NCI-H526 treated with DMSO at 0.1 percent for 48 hours (cell line): ENCODE measurements at regions not wholly inside any gene's neighbourhood (a gene's known extent, or its start where the extent isn't known, plus 50 kb on each side); places are given as distances from the start of the nearest gene placed in this dataset.
"Not testable (repeated sequence)": the region's sequence is repeated elsewhere in the genome, so short reads cannot be mapped to it uniquely, and the experiment has no call there.

Experiments used
- DNase-seq: peaks from one replicate; lab custom pipeline; 2025; lab: John Stamatoyannopoulos, UW

- no peak for DNase-seq
These were observed 100.2 kb downstream of the FBXO8 start for GRCh38 chr4:174183259-174183658.

DNA sequence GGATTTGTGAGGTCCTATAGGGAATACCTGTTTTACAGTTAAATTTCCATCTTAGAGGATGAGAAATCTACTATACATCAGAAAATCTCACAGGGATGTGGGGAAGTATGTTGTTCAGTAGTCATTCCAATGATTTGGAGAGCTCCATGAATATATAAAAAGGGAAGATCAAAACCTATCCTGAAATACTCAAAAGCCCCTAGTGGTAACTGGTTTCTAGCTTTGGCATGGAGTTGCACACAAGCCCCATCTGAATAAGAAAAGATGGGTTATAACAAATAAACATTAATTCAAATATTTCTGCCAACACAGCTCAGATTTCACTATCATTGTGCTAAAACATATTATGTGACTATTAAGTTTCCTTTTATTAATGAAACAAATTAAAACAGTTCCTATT, 101.6 kb downstream of the FBXO8 start:
- no peak for DNase-seq

DNA sequence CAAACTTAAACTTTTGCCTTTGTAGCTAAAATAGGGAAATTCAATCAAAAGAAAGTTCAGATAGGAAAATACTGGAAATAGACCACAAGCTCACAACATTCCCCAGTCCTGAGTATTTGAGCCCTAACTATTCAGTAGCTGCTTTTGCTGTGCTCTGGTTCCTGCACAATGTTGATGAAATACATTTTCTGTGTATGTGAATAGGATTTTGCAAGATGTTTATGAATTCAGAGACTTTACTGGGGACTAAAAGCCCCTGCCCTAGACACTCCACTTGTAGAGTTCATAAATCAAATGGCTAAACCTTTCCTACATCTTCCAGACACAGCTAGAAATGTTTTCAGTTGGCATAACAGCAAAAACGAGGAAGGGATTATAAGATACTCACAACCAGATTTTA, 105.9 kb downstream of the FBXO8 start:
- DNase-seq: no peak

GRCh38 chr4:174175836-174176235, 107.6 kb downstream of the FBXO8 start:
- DNase-seq: not testable (repeated sequence)

DNA sequence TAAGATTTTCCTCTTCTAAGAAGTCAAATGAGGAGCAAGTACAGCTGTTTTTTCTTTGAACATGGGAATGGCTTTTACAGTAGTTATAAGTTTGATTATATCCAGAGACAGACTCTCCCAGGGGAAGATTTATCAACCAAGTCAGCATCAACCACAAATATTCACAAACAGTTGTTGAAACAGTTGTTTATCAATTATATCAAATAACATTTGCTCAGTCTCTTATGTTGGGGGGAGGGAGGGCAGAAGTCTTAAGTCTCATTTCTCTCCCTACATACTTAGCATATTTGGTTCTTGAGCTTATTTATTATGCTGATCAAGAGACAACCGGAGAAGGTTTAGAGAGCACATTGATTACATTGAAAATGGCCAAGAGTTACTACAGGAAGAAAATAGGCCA, 110.1 kb downstream of the FBXO8 start:
- DNase-seq: no peak

- no peak for DNase-seq
These were observed 111.2 kb downstream of the FBXO8 start for GRCh38 chr4:174172274-174172673.

DNA sequence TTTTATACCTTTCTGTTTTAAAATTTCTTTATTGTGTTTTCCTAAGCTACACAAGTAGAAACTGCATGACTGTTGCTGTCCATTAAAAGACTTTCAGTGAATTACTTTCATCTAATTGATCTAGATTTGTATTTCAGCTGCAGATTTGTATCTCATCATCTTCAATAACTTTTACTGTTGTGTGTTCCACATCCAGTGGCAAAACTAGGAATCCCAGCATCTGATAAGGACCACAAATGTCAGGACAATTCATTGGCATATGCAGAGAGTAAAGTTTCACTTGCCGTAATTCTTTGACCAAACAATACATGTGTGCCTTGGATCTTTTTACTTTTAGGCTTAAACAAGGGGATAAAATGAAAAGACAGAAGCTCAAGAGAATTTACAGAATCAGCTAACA, 112.6 kb downstream of the FBXO8 start:
- DNase-seq: no peak

- DNase-seq: no peak
These were observed 113.4 kb downstream of the FBXO8 start for GRCh38 chr4:174170091-174170490.

DNA sequence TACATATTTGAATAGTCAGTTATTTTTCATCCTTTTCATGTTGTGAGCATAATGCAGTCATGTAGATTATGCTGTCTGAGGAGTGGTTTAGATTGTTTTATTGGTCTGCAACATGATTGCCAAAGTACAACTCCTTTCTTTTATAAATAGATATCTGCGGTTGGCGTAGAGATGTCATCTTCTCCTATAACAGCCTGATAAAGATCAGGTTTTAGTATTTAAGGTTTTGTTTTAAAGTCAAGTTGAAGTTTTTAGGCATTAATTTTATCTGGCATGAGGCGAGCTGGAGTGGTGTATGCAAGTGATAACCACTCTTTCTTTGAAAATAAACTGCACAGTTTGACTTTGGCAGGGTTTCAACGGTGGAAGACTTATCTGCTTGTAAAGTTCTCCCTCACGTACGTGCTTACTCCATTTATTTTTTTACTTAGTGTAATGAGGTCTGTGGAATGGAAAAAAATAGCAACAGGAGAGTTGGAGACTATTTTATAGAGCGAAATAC, 126.3 kb downstream of the FBXO8 start:
- DNase-seq: no peak

- peak; percentile 33 for DNase-seq
These were observed 127.1 kb downstream of the FBXO8 start for GRCh38 chr4:174156239-174156826.

- DNase-seq: no peak
These were observed 129.1 kb downstream of the FBXO8 start for GRCh38 chr4:174154215-174154854.

- DNase-seq: no peak
These were observed 130.6 kb downstream of the FBXO8 start for GRCh38 chr4:174152717-174153466.

- no peak for DNase-seq
These were observed 135.6 kb downstream of the FBXO8 start for GRCh38 chr4:174147863-174148262.

DNA sequence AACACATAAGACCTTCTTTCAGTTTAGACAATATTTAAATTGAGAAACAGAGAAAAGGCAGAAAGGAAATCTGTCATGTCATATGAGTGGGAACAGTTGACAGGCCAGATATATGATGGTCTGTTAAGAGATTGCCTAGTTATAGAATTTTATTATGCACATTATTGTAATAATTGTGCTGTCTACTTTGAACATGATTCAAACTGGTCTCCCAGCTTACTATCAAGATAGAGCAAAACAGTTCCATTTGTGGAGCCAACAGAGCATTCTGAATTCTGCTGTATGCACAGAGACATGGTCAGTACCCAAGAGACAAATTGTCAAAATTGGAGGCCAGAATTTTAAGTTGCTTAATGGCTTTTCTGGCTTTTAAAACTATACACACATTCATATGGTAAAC, 139.4 kb downstream of the FBXO8 start:
- DNase-seq: no peak

DNA sequence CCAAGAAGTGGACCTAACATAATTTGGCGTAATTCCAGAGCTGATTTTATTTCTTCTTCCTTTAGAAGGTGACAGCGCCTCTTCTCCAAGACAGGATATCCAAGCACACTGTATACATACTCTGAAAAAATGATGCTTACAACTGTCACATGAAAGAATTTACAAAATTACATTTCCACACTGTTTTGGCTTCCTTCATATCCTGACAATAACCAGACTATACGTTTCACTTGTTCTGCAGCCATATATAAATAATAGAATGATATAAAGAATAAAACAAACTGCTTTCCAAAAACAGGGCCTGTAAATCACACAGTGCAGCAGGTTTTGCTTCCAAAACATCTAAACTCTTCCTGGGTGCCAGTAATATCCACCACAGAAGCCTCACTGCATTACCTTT, 141.6 kb downstream of the FBXO8 start:
- DNase-seq: no peak

DNA sequence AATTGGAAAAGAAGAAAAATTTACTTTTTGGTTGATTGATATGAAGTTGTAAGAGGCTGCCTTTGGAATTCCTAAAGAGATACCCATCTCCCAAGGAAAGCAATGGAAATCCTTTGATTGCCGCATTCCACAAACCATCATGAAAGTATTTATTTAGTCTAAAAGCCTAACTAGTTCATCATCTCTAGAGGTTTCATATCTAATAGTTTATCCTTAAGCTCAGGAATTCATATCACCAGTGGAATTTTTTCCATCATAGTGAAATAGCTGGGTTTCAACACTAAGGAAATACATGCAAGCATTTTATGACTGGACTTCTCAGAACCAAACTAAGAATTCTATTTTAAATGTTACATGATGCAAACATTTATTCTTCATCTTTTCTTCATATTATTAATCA, 144.9 kb downstream of the FBXO8 start:
- no peak for DNase-seq

- no peak for DNase-seq
These were observed 145.8 kb downstream of the FBXO8 start for GRCh38 chr4:174137698-174138097.

DNA sequence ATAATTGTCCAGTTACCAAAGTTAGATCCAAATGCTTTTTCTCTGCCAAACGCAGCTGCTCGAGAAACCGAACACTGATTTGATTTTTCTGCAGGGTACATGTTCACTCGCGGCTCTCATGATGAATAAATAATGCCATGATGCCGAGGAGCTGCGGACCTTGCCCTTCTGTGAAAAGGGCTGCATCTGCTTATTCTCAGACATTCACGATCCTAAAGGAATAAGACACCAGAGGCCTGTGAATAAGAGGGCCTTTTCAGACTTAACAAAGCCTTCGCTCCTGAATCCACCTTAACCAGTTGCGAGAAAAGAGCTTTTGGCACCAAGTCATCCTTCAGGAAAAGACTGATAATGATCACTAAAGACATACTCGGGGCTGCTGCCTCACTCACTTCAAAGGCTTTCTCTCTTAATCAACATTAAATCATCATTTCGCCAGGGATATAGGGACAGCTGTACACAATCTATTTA, 147.5 kb downstream of the FBXO8 start:
- no peak for DNase-seq

- DNase-seq: peak; percentile 27
These were observed 147.9 kb downstream of the FBXO8 start for GRCh38 chr4:174135530-174135929.

DNA sequence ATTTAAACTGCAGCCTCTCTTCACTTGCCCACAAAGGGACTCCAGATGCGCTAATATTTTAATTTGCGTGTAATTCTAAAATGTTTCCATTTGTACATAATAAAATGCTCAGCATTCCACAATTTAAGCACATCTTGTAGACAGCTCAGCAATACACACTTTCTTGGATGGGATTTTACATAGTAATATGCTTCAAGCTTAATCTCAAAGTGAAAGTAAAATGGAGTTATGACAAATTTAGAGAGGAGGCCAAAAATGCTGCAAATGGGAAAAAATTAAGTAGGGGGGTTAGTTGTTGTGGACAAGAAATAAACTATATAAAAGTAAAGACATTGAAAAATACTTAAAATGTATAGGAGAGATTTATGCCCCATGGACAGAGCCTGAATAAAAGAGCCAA, 149.1 kb downstream of the FBXO8 start:
- DNase-seq: no peak

DNA sequence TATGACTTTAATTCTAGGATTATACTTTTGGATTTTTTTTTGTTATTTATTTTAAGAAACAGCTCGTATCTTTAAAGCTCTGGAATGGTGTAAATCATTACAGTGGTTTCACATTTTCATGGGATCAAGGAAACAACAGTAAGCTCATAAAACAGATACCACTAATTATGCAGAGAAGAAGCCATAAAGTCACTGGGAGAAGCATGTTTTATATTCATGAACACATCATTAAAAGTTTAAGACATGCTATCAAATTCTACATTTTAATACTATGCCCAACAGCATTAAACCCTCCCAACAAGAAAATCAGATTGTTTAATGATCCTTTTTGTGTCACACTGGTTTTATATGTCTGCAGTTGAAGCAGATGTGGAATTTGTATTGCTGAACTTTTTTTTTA, 149.9 kb downstream of the FBXO8 start:
- peak; percentile 21 for DNase-seq

- no peak for DNase-seq
These were observed 151.6 kb downstream of the FBXO8 start for GRCh38 chr4:174131901-174132300.

DNA sequence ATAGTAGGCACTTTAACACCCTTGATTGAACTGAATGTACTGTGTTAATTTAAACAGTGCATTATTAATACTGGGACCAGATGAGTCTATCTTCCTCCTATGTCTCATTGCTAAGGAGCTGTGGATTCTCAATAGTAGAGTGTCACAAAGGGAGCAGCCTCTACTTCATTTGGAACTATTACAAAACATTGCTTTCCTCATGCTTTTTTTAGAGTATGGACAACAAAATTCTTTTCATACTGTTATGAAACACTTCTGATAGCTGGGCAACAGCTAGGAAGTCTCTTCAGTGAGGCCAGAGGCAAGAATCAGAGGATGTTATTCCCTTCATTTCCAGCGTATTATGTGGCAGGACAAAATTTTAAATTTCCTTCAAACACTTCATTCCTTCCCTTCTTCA, 160.8 kb downstream of the FBXO8 start:
- no peak for DNase-seq
